Naive thymus-derived CD8-positive, alpha-beta T cell (primary cell): ENCODE measurements at regions not wholly inside any gene's neighbourhood (a gene's known extent, or its start where the extent isn't known, plus 50 kb on each side); places are given as distances from the start of the nearest gene placed in this dataset.

Source experiments
- ATAC-seq, 2 donors: fragments of 150-1000 bp; cut with Tn5 transposase in 1 of 2; sonication (Bioruptor Pico), chemical (Tn5 transposase) in 1 of 2; 1 replicate in 1 of 2; 2 replicates in 1 of 2; pipeline ENCODE4 v1.10.0; 2021; ENCODE audit warnings: mild to moderate bottlenecking in 2 of 2, moderate library complexity in 2 of 2
- POLR2A ChIA-PET: fragments of 350-600 bp; sonication (Branson Sonifier 250); formaldehyde crosslinking; loops from one replicate; lab custom pipeline; 2021; ENCODE audit warnings: antibody characterized with exemption; lab: Charles Lee
- DNase-seq, 10 donors: peaks; one replicate each; pipeline versions ENCODE4 v3.0.0 to v3.0.0-alpha.2; 2020 to 2022
- H3K27ac Mint-ChIP-seq, 10 donors: one replicate each; pipeline ENCODE4 v1.8.0; 2020 to 2022; ENCODE audit warnings: mild to moderate bottlenecking in 10 of 10, mixed read lengths in 10 of 10, moderate library complexity in 4 of 10, inconsistent platforms in 1 of 10
- H3K27me3 Mint-ChIP-seq, 5 donors: one replicate each; pipeline ENCODE4 v1.8.0; 2021 to 2022; ENCODE audit warnings: mixed read lengths in 5 of 5
- H3K36me3 Mint-ChIP-seq, 3 donors: one replicate each; pipeline ENCODE4 v1.8.0; 2020 to 2022; ENCODE audit warnings: mixed read lengths in 3 of 3, mild to moderate bottlenecking in 2 of 3, inconsistent platforms in 1 of 3
- H3K4me1 Mint-ChIP-seq, 4 donors: one replicate each; pipeline ENCODE4 v1.8.0; 2021 to 2022; ENCODE audit warnings: mixed read lengths in 4 of 4
- H3K4me3 Mint-ChIP-seq, 10 donors: one replicate each; pipeline ENCODE4 v1.8.0; 2020 to 2022; ENCODE audit warnings: mild to moderate bottlenecking in 10 of 10, mixed read lengths in 10 of 10, moderate library complexity in 6 of 10, inconsistent platforms in 1 of 10
- H3K9me3 Mint-ChIP-seq, 9 donors: one replicate each; pipeline ENCODE4 v1.8.0; 2020 to 2022; ENCODE audit warnings: mixed read lengths in 9 of 9, mild to moderate bottlenecking in 3 of 9, inconsistent platforms in 1 of 9, moderate library complexity in 1 of 9

- H3K9me3 Mint-ChIP-seq, result no peaks in the 10 kb centered on the region
- peaks cover 0 to 5% (median 2%) of the 10 kb centered on the region in 5 donors for H3K27me3 Mint-ChIP-seq
- H3K36me3 Mint-ChIP-seq, result peaks cover 0 to 1% (median 0%) of the 10 kb centered on the region in 3 donors
- no peak for DNase-seq
- POLR2A ChIA-PET, result no interaction called here
- no peak overlapping the region for H3K27ac Mint-ChIP-seq
- H3K4me3 Mint-ChIP-seq, result no peak overlapping the region
- H3K4me1 Mint-ChIP-seq, result no peaks in the 10 kb centered on the region
- no peak for ATAC-seq
Observed at GRCh38 chr1:38533772-38534472, 325.6 kb downstream of the RRAGC start.

- Mint-ChIP-seq H3K36me3 (peaks cover 0 to 1% (median 0%) of the 10 kb centered on the region in 3 donors), H3K9me3 (no peaks in the 10 kb centered on the region), H3K4me1 (peaks cover 3 to 16% (median 12%) of the 10 kb centered on the region in 4 donors), H3K27ac (no peak overlapping the region), H3K4me3 (no peak overlapping the region), H3K27me3 (peaks cover 0 to 21% (median 10%) of the 10 kb centered on the region in 5 donors)
- ATAC-seq (no peak), DNase-seq (no peak)
- POLR2A ChIA-PET, result no interaction called here
Observed at GRCh38 chr1:38530957-38531356, 328.6 kb downstream of the RRAGC start.

- Mint-ChIP-seq H3K36me3 (peaks cover 0 to 1% (median 0%) of the 10 kb centered on the region in 3 donors), H3K27me3 (peaks cover 4 to 24% (median 10%) of the 10 kb centered on the region in 5 donors), H3K27ac (no peak overlapping the region), H3K9me3 (no peaks in the 10 kb centered on the region), H3K4me1 (peaks cover 3 to 16% (median 12%) of the 10 kb centered on the region in 4 donors), H3K4me3 (no peak overlapping the region)
- no peak for DNase-seq
- ATAC-seq, result no peak
- POLR2A ChIA-PET, result no interaction called here
Observed at GRCh38 chr1:38529946-38530345, 329.6 kb downstream of the RRAGC start.

DNA sequence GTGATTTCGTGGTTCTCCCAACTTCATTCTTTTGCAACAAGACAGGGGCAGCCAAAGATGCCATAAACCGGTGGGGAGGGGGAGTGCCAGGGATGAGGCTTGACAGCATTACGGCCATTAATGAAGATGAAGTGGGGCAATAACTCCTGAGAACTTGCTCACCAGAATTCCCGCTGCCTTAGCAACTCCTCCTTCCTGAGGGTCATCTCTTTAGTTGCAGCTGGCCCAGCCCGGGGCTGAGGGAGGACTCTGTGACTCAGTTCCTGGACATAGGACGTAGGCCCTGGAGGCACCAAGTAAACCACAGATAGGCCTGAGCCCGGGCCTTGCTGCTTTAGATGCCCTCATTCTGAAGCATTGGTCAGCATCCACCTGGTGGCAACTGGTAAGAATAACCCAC lies 330.2 kb downstream of the RRAGC start:
- peaks cover 0 to 1% (median 0%) of the 10 kb centered on the region in 3 donors for H3K36me3 Mint-ChIP-seq
- H3K9me3 Mint-ChIP-seq, result no peaks in the 10 kb centered on the region
- peaks cover 3 to 16% (median 12%) of the 10 kb centered on the region in 4 donors for H3K4me1 Mint-ChIP-seq
- no peak for DNase-seq
- ATAC-seq, result no peak
- no peak overlapping the region for H3K4me3 Mint-ChIP-seq
- POLR2A ChIA-PET, result no interaction called here
- H3K27ac Mint-ChIP-seq, result no peak overlapping the region
- H3K27me3 Mint-ChIP-seq, result peaks cover 7 to 24% (median 10%) of the 10 kb centered on the region in 5 donors

DNA sequence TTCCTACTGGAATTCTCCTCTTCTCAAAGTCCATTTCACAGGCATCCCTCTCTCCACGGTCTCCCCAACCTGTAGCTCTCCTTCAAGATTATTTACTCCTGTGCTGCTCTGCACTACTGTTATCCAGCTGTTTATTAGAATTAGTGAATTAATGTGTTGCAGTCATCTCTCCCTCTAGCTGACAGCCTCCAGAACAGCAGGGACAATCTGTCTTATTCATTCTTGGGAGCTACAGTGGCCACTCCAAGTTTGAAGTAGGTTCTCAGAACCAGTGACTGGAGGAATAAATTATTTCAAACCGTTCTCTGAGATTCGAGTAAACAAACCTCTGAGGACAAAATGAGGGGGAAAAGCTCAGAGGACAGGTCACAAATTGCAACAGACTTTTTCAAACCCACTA lies 330.9 kb downstream of the RRAGC start:
- POLR2A ChIA-PET, result no interaction called here
- peaks cover 3 to 16% (median 12%) of the 10 kb centered on the region in 4 donors for H3K4me1 Mint-ChIP-seq
- no peak overlapping the region for H3K4me3 Mint-ChIP-seq
- DNase-seq (no peak), ATAC-seq (no peak)
- H3K9me3 Mint-ChIP-seq, result no peaks in the 10 kb centered on the region
- H3K27me3 Mint-ChIP-seq, result peaks cover 10 to 29% (median 15%) of the 10 kb centered on the region in 5 donors
- H3K36me3 Mint-ChIP-seq, result peaks cover 0 to 1% (median 0%) of the 10 kb centered on the region in 3 donors
- H3K27ac Mint-ChIP-seq, result no peak overlapping the region

DNA sequence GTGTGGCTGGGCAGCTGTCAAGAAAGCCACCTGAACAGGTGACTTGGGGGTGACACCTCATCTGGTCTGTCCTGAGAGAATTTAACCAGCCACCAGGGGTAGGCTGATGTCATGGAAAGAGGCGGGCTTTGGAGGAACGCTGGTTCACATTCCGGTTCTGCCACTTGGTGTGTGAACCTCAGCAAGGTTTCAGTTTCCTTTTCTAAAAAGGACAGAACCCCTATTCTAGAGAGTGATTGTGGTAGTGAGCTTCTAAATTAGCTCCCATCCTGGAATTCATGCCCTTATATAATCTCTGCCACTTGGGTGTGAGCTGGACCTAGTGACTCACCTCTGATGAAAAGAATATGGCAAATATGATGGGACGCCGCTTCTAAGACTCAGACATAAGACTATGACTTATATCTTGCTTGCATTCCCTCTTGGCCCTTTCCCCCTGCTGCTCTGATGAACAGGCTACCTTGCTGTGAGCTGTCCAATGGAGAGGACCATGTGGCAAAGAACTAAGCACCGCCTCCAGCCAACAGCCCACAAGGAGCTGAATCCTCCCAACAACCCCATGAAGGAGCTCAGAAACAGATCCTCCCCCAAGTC lies 332.1 kb downstream of the RRAGC start:
- peaks cover 0 to 1% (median 0%) of the 10 kb centered on the region in 3 donors for H3K36me3 Mint-ChIP-seq
- POLR2A ChIA-PET, result no interaction called here
- DNase-seq (peak in 7 of 10 donors; percentile 7 to 66 (median 22)), ATAC-seq (peak; percentile 49 to 52)
- no peaks in the 10 kb centered on the region for H3K9me3 Mint-ChIP-seq
- H3K4me1 Mint-ChIP-seq, result peaks cover 3 to 16% (median 12%) of the 10 kb centered on the region in 4 donors
- peak overlapping the region in 6 of 10 donors; percentile 53 to 86 (median 65) for H3K27ac Mint-ChIP-seq
- H3K4me3 Mint-ChIP-seq, result peak overlapping the region in 9 of 10 donors; percentile 36 to 73 (median 54)
- H3K27me3 Mint-ChIP-seq, result peaks cover 14 to 40% (median 21%) of the 10 kb centered on the region in 5 donors

DNA sequence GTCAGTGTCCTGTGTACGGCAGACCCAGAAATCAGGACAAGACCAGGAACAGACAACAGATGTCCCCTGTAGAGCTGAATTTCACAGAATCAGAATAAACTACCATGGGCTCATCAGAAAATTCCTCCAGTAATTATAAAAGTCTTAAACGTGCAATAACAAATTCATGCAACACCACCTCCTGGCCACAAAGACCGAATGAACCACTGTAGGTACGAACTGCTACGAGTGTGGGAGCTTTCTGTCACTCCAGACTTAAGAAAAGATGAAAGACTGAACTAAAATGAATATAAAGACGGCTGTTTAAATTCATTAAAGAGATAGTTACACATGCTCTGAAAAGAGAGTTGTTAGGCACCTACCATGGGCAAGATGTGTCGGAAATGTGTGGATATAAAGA lies 333.5 kb downstream of the RRAGC start:
- Mint-ChIP-seq H3K27ac (no peak overlapping the region), H3K9me3 (no peaks in the 10 kb centered on the region), H3K4me3 (no peak overlapping the region), H3K27me3 (peaks cover 16 to 40% (median 21%) of the 10 kb centered on the region in 5 donors), H3K36me3 (peaks cover 0 to 1% (median 0%) of the 10 kb centered on the region in 3 donors), H3K4me1 (peaks cover 3 to 16% (median 12%) of the 10 kb centered on the region in 4 donors)
- DNase-seq, result no peak
- ATAC-seq, result no peak
- POLR2A ChIA-PET, result no interaction called here

DNA sequence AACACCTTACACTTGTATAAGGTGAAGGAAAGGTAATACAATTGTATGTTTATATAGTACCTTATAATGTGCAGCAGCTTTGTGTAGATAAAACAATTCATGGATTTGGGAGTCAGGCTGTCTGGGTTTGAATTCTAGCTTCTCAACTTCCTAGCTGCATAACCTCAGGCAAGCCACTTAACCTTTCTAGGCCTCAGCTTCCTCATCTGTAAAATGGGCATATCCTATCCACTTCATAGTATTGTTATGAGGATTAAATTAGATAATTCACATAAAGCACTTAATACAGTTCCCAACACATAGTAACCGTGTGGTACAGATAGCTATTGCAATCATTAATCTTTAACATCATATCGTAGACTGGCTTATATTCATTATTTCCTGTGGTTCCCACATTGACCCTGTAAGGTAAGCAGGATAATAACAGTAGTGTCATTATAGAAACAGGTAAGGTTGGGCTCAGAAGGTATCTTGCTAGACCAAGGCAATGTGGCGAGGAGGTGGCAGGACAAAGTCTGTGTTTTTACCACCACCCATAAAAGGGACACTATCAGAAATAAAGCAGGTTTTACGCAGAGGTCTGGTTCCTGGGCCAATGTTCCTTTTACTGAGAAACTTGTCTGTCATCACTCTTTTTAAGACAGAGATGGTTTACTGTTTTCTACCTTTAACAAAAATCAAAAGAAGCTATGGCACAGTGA lies 334.1 kb downstream of the RRAGC start:
- no peak overlapping the region for H3K27ac Mint-ChIP-seq
- DNase-seq (no peak), ATAC-seq (no peak)
- H3K4me1 Mint-ChIP-seq, result peaks cover 3 to 16% (median 12%) of the 10 kb centered on the region in 4 donors
- H3K4me3 Mint-ChIP-seq, result no peak overlapping the region
- POLR2A ChIA-PET, result no interaction called here
- H3K9me3 Mint-ChIP-seq, result no peaks in the 10 kb centered on the region
- peaks cover 16 to 40% (median 21%) of the 10 kb centered on the region in 5 donors for H3K27me3 Mint-ChIP-seq
- H3K36me3 Mint-ChIP-seq, result no peaks in the 10 kb centered on the region

GRCh38 chr1:38524025-38524641 lies 335.4 kb downstream of the RRAGC start:
- no peak overlapping the region for H3K4me3 Mint-ChIP-seq
- H3K27me3 Mint-ChIP-seq, result peaks cover 16 to 46% (median 21%) of the 10 kb centered on the region in 5 donors
- DNase-seq, result no peak
- no peaks in the 10 kb centered on the region for H3K36me3 Mint-ChIP-seq
- H3K27ac Mint-ChIP-seq, result no peak overlapping the region
- H3K4me1 Mint-ChIP-seq, result peaks cover 5 to 16% (median 12%) of the 10 kb centered on the region in 4 donors
- no peak for ATAC-seq
- POLR2A ChIA-PET, result no interaction called here
- no peaks in the 10 kb centered on the region for H3K9me3 Mint-ChIP-seq

GRCh38 chr1:38523568-38523939 lies 336.0 kb downstream of the RRAGC start:
- no peaks in the 10 kb centered on the region for H3K9me3 Mint-ChIP-seq
- no peak for DNase-seq

DNA sequence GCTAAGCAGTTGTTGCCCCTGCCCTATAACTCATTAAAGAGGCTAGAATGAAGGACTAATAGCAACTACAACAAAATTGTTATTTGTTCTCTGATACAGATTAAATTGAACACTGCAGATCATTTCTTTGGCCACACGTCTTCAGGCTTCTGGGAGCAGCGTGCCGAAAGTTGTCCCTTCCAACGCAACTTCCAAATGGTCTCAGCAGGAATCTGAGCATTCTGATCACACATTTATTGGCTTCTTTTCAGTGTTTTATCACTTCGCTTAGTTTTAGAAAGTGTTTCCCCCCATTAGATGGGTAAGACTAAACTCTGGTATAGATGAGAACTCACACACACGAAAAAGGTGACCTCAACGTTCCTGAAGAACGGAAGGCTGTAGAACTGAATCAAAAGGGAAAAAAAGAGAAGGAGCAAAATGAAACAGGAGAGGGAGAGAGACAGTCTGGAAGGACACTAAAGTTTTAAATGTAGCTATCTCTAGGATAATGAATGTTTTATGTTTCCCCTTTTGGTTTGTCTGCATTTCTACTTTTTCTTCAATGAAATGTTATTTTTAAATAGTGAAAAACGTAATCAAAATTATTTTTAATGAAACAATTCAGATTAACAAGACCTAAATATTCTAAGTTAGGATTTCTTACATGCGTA lies 336.5 kb downstream of the RRAGC start:
- Mint-ChIP-seq H3K27me3 (peaks cover 16 to 56% (median 21%) of the 10 kb centered on the region in 5 donors), H3K4me1 (peaks cover 5 to 13% (median 12%) of the 10 kb centered on the region in 4 donors), H3K36me3 (no peaks in the 10 kb centered on the region), H3K9me3 (no peaks in the 10 kb centered on the region), H3K27ac (no peak overlapping the region), H3K4me3 (no peak overlapping the region)
- ATAC-seq (no peak), DNase-seq (no peak)
- POLR2A ChIA-PET, result no interaction called here

More at GRCh38 chr1:38523568-38523939, 336.0 kb downstream of the RRAGC start:
- H3K4me3 Mint-ChIP-seq, result no peak overlapping the region
- no peak for ATAC-seq
- no peak overlapping the region for H3K27ac Mint-ChIP-seq
- POLR2A ChIA-PET, result no interaction called here
- peaks cover 16 to 51% (median 19%) of the 10 kb centered on the region in 5 donors for H3K27me3 Mint-ChIP-seq
- peaks cover 5 to 15% (median 12%) of the 10 kb centered on the region in 4 donors for H3K4me1 Mint-ChIP-seq
- H3K36me3 Mint-ChIP-seq, result no peaks in the 10 kb centered on the region

DNA sequence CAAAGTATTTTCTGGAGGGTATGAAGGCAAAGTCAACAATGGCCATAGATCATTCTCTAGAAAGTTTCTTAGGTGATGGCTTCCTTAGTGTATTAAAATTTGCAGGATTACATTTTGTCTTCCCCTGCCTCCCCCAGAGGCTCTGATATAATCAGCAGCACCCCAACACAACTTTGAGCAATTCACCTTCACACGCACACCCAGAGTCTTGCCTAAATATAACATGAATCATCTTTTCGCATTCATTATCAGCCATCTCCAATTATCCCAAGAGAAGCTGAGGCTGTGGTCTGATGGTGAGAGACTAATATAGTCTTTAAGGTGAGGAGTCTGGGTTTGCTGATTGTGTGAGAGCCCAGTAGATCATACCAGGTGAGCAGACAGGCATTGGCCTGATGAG lies 343.0 kb downstream of the RRAGC start:
- H3K27me3 Mint-ChIP-seq, result peaks cover 4 to 29% (median 9%) of the 10 kb centered on the region in 5 donors
- H3K4me1 Mint-ChIP-seq, result peaks cover 0 to 3% (median 0%) of the 10 kb centered on the region in 4 donors
- no peaks in the 10 kb centered on the region for H3K36me3 Mint-ChIP-seq
- DNase-seq (no peak), ATAC-seq (no peak)
- POLR2A ChIA-PET, result no interaction called here
- H3K4me3 Mint-ChIP-seq, result no peak overlapping the region
- no peaks in the 10 kb centered on the region for H3K9me3 Mint-ChIP-seq
- no peak overlapping the region for H3K27ac Mint-ChIP-seq
